ENCODE measurements at regions not wholly inside any gene's neighbourhood (a gene's known extent, or its start where the extent isn't known, plus 50 kb on each side); places are given as distances from the start of the nearest gene placed in this dataset.

DNA sequence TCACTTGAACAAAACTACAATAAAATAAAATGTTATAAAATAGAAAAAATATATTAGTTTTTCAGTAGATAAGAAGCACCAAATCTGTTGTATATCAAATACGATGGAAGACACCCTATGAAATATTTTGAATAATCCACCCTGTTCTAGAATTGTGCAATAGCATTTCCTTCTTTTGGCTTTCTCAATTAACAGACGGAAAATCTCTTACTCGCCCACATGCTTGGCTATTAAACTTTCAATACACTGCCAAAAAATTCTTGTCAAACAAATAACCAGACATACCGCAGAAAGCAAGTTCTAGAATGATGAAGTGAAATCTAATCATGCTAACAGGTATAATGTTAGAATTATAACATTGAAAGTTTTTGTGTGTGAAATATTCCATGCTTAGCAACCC is 671.6 kb upstream of the SLIT2 start:
- Histone ChIP-seq H3K4me1 (ENCODE audit: control insufficient read depth in 2 of 3, insufficient read depth in 2 of 3, low read depth in 1 of 3, low read length in 3 of 3) (no peaks in the 10 kb centered on the region), H3K4me3 (ENCODE audit: low read length in 3 of 3) (no peak overlapping the region), H3K27me3 (ENCODE audit: control insufficient read depth, insufficient read depth, low read length) (no peaks in the 10 kb centered on the region), H3K9me3 (ENCODE audit: control insufficient read depth in 2 of 3, insufficient read depth in 1 of 3, low read length in 3 of 3) (no peaks in the 10 kb centered on the region), H3K36me3 (ENCODE audit: control insufficient read depth in 2 of 3, insufficient read depth in 3 of 3, low read length in 3 of 3) (no peaks in the 10 kb centered on the region), H3K27ac (ENCODE audit: low read depth in 2 of 2, low read length in 2 of 2) (no peak overlapping the region), H3K9ac (ENCODE audit: low read length in 3 of 3) (no peak overlapping the region)
- intact Hi-C loops (cut with DNase I), result no loop called here
- FAIRE-seq (no peak), DNase-seq (peak in 1 of 5 donors; percentile 10)
- TF ChIP-seq CTCF (IDR thresholded peaks at IDR 0.05; ENCODE audit: borderline replicate concordance, extremely low read depth, insufficient read depth), result no peak

- no peaks in the 10 kb centered on the region for H3K27me3 ChIP-seq (ENCODE audit: control insufficient read depth, insufficient read depth, low read length)
- no peak for TF ChIP-seq CTCF (IDR thresholded peaks at IDR 0.05; ENCODE audit: borderline replicate concordance, extremely low read depth, insufficient read depth)
- peak in 2 of 5 donors; percentile 45 to 57 for DNase-seq
- H3K4me3 ChIP-seq (ENCODE audit: low read length in 3 of 3), result no peak overlapping the region
- no peaks in the 10 kb centered on the region for H3K36me3 ChIP-seq (ENCODE audit: control insufficient read depth in 2 of 3, insufficient read depth in 3 of 3, low read length in 3 of 3)
- H3K27ac ChIP-seq (ENCODE audit: low read depth in 2 of 2, low read length in 2 of 2), result no peak overlapping the region
- H3K9me3 ChIP-seq (ENCODE audit: control insufficient read depth in 2 of 3, insufficient read depth in 1 of 3, low read length in 3 of 3), result no peaks in the 10 kb centered on the region
- no peak for FAIRE-seq
- H3K4me1 ChIP-seq (ENCODE audit: control insufficient read depth in 2 of 3, insufficient read depth in 2 of 3, low read depth in 1 of 3, low read length in 3 of 3), result no peaks in the 10 kb centered on the region
- H3K9ac ChIP-seq (ENCODE audit: low read length in 3 of 3), result no peak overlapping the region
- intact Hi-C loops (cut with DNase I), result no loop called here
These were observed 672.1 kb upstream of the SLIT2 start for GRCh38 chr4:19579608-19580007.

DNA sequence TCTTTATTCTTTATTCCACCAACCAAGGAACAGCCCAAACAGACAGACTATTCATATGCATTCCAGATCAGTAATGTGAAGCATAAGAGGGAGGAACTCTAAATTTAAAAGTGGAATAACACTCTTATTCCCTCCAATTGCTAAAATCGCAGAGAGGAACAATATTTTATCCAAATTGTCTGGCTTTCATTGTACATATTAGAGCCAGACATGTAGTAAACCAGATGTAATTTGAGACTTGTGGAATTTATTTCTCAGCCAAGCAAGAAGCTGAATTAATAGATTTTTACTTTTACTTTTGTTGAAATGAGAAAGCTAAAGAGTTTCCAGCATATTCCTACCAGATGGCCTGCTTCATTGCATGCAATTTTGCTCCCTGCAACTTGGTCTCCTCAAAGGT is 674.6 kb upstream of the SLIT2 start:
- TF ChIP-seq CTCF (IDR thresholded peaks at IDR 0.05; ENCODE audit: borderline replicate concordance, extremely low read depth, insufficient read depth), result no peak
- intact Hi-C loops (cut with DNase I), result no loop called here
- Histone ChIP-seq H3K4me3 (ENCODE audit: low read length in 3 of 3) (no peak overlapping the region), H3K27me3 (ENCODE audit: control insufficient read depth, insufficient read depth, low read length) (no peaks in the 10 kb centered on the region), H3K27ac (ENCODE audit: low read depth in 2 of 2, low read length in 2 of 2) (no peak overlapping the region), H3K4me1 (ENCODE audit: control insufficient read depth in 2 of 3, insufficient read depth in 2 of 3, low read depth in 1 of 3, low read length in 3 of 3) (no peaks in the 10 kb centered on the region), H3K9ac (ENCODE audit: low read length in 3 of 3) (no peak overlapping the region), H3K9me3 (ENCODE audit: control insufficient read depth in 2 of 3, insufficient read depth in 1 of 3, low read length in 3 of 3) (no peaks in the 10 kb centered on the region), H3K36me3 (ENCODE audit: control insufficient read depth in 2 of 3, insufficient read depth in 3 of 3, low read length in 3 of 3) (no peaks in the 10 kb centered on the region)
- peak in 2 of 5 donors; percentile 21 to 73 for DNase-seq
- no peak for FAIRE-seq

GRCh38 chr4:19575924-19576323 is 675.8 kb upstream of the SLIT2 start:
- no peak for FAIRE-seq
- no peaks in the 10 kb centered on the region for H3K36me3 ChIP-seq (ENCODE audit: control insufficient read depth in 2 of 3, insufficient read depth in 3 of 3, low read length in 3 of 3)
- H3K27ac ChIP-seq (ENCODE audit: low read depth in 2 of 2, low read length in 2 of 2), result no peak overlapping the region
- TF ChIP-seq CTCF (IDR thresholded peaks at IDR 0.05; ENCODE audit: borderline replicate concordance, extremely low read depth, insufficient read depth), result no peak
- intact Hi-C loops (cut with DNase I), result no loop called here
- no peak overlapping the region for H3K4me3 ChIP-seq (ENCODE audit: low read length in 3 of 3)
- H3K9me3 ChIP-seq (ENCODE audit: control insufficient read depth in 2 of 3, insufficient read depth in 1 of 3, low read length in 3 of 3), result no peaks in the 10 kb centered on the region
- H3K9ac ChIP-seq (ENCODE audit: low read length in 3 of 3), result no peak overlapping the region
- DNase-seq, result peak in 1 of 5 donors; percentile 45
- H3K27me3 ChIP-seq (ENCODE audit: control insufficient read depth, insufficient read depth, low read length), result no peaks in the 10 kb centered on the region
- no peaks in the 10 kb centered on the region for H3K4me1 ChIP-seq (ENCODE audit: control insufficient read depth in 2 of 3, insufficient read depth in 2 of 3, low read depth in 1 of 3, low read length in 3 of 3)

Data from kidney (tissue), 13 donors.